NCI-H187 (cell line): ENCODE measurements at regions not wholly inside any gene's neighbourhood (a gene's known extent, or its start where the extent isn't known, plus 50 kb on each side); places are given as distances from the start of the nearest gene placed in this dataset.
"Not testable (repeated sequence)": the region's sequence is repeated elsewhere in the genome, so short reads cannot be mapped to it uniquely, and the experiment has no call there.

Experiments
- DNase-seq, 2 experiments: peaks; one replicate each; lab custom pipeline; 2025; lab: John Stamatoyannopoulos, UW

GRCh38 chr4:122973465-122973864, 51.1 kb upstream of the NUDT6 start:
- DNase-seq: no peak

GRCh38 chr4:122976111-122976510, 53.7 kb upstream of the NUDT6 start:
- no peak for DNase-seq

- DNase-seq: no peak
Observed at GRCh38 chr4:122977103-122977502, 54.7 kb upstream of the NUDT6 start.

- DNase-seq: no peak
Observed at GRCh38 chr4:122978109-122978508, 55.7 kb upstream of the NUDT6 start.

- DNase-seq: no peak
Observed at GRCh38 chr4:122978789-122979188, 56.4 kb upstream of the NUDT6 start.

GRCh38 chr4:122980860-122981259, 58.5 kb upstream of the NUDT6 start:
- no peak for DNase-seq

GRCh38 chr4:122988696-122989095, 66.3 kb upstream of the NUDT6 start:
- no peak for DNase-seq

GRCh38 chr4:122990891-122991290, 68.5 kb upstream of the NUDT6 start:
- DNase-seq: no peak

- DNase-seq: no peak
Observed at GRCh38 chr4:122992057-122992456, 69.7 kb upstream of the NUDT6 start.

- DNase-seq: no peak
Observed at GRCh38 chr4:122992641-122993040, 70.2 kb upstream of the NUDT6 start.

- DNase-seq: no peak
Observed at GRCh38 chr4:122996350-122996749, 74.0 kb upstream of the NUDT6 start.

- DNase-seq: no peak
Observed at GRCh38 chr4:122997463-122998101, 75.2 kb upstream of the NUDT6 start.

GRCh38 chr4:123004079-123004478, 81.7 kb upstream of the NUDT6 start:
- DNase-seq: not testable (repeated sequence)

- not testable (repeated sequence) for DNase-seq
Observed at GRCh38 chr4:123005126-123005525, 82.7 kb upstream of the NUDT6 start.

GRCh38 chr4:123007679-123008078, 85.3 kb upstream of the NUDT6 start:
- DNase-seq: no peak

GRCh38 chr4:123012416-123012815, 90.0 kb upstream of the NUDT6 start:
- not testable (repeated sequence) for DNase-seq

- DNase-seq: no peak
Observed at GRCh38 chr4:123014038-123014437, 91.6 kb upstream of the NUDT6 start.

GRCh38 chr4:123017078-123017477, 94.7 kb upstream of the NUDT6 start:
- DNase-seq: no peak

GRCh38 chr4:123017636-123018395, 95.4 kb upstream of the NUDT6 start:
- DNase-seq: no peak

GRCh38 chr4:123018396-123018775, 96.0 kb upstream of the NUDT6 start:
- no peak for DNase-seq

- DNase-seq: no peak
Observed at GRCh38 chr4:123020285-123020684, 97.9 kb upstream of the NUDT6 start.

- no peak for DNase-seq
Observed at GRCh38 chr4:123023647-123024046, 101.2 kb upstream of the NUDT6 start.

- no peak for DNase-seq
Observed at GRCh38 chr4:123024710-123025109, 102.3 kb upstream of the NUDT6 start.

- DNase-seq: no peak
Observed at GRCh38 chr4:123025398-123025797, 103.0 kb upstream of the NUDT6 start.
